Common myeloid progenitor, CD34-positive (primary cell): ENCODE measurements at regions not wholly inside any gene's neighbourhood (a gene's known extent, or its start where the extent isn't known, plus 50 kb on each side); places are given as distances from the start of the nearest gene placed in this dataset.
"Not testable (repeated sequence)": the region's sequence is repeated elsewhere in the genome, so short reads cannot be mapped to it uniquely, and the experiment has no call there.

Experiments
- CTCF ChIA-PET: fragments of 350-600 bp; sonication (Branson Sonifier 250); formaldehyde crosslinking; loops from one replicate; lab custom pipeline; 2021; ENCODE audit warnings: antibody characterized with exemption; lab: Charles Lee
- POLR2A ChIA-PET: fragments of 350-600 bp; sonication (Branson Sonifier 250); formaldehyde crosslinking; loops from one replicate; lab custom pipeline; 2021; ENCODE audit warnings: antibody characterized with exemption; lab: Charles Lee
- DNase-seq, 3 donors: peaks; one replicate each; pipeline versions ENCODE4 v3.0.0 to v3.0.0-alpha.2; 2013
- H3K27ac ChIP-seq, 2 experiments: 1 replicate in 1 of 2; 2 replicates in 1 of 2; pipeline ENCODE4 v1.7.0; 2013; ENCODE audit warnings: inconsistent platforms in 2 of 2, low read length in 2 of 2, mild to moderate bottlenecking in 2 of 2, low read depth in 1 of 2, moderate library complexity in 1 of 2; ENCODE audit not compliant: severe bottlenecking in 2 of 2, insufficient read depth in 1 of 2, poor library complexity in 1 of 2
- H3K27me3 ChIP-seq, 5 experiments: replicated peaks in 2 of 5; 1 replicate in 3 of 5; 2 replicates in 2 of 5; pipeline versions ENCODE4 v1.6.1 to v1.7.0; 2013; ENCODE audit warnings: low read length in 4 of 5, mild to moderate bottlenecking in 2 of 5, moderate library complexity in 2 of 5, inconsistent platforms in 1 of 5; ENCODE audit not compliant: insufficient read depth in 5 of 5, control insufficient read depth in 4 of 5
- H3K36me3 ChIP-seq, 4 experiments: 1 replicate in 2 of 4; 2 replicates in 2 of 4; pipeline versions ENCODE4 v1.6.1 to v1.7.0; 2013; ENCODE audit warnings: low read length in 3 of 4, control low read depth in 1 of 4, mild to moderate bottlenecking in 1 of 4; ENCODE audit not compliant: control insufficient read depth in 4 of 4, insufficient read depth in 4 of 4
- H3K4me1 ChIP-seq, 4 experiments: 1 replicate in 3 of 4; 2 replicates in 1 of 4; pipeline versions ENCODE4 v1.6.1 to v1.7.1; 2013; ENCODE audit warnings: low read length in 3 of 4, mild to moderate bottlenecking in 3 of 4, control low read depth in 1 of 4, inconsistent platforms in 1 of 4, moderate library complexity in 1 of 4; ENCODE audit not compliant: control insufficient read depth in 4 of 4, insufficient read depth in 4 of 4; ENCODE audit errors: control extremely low read depth in 1 of 4
- H3K4me3 ChIP-seq, 7 experiments: 1 replicate in 4 of 7; 2 replicates in 3 of 7; pipeline versions ENCODE4 v1.5.1 to v1.7.0; 2013; ENCODE audit warnings: mild to moderate bottlenecking in 7 of 7, low read length in 6 of 7, moderate library complexity in 6 of 7, inconsistent platforms in 2 of 7, low read depth in 2 of 7, control low read depth in 1 of 7; ENCODE audit not compliant: insufficient read depth in 4 of 7, control insufficient read depth in 1 of 7; ENCODE audit errors: extremely low read depth in 1 of 7
- H3K9me3 ChIP-seq, 5 experiments: 1 replicate in 4 of 5; 2 replicates in 1 of 5; pipeline versions ENCODE4 v1.6.1 to v1.7.1; 2013; ENCODE audit warnings: low read length in 4 of 5, mild to moderate bottlenecking in 2 of 5, inconsistent platforms in 1 of 5, low read depth in 1 of 5, moderate library complexity in 1 of 5; ENCODE audit not compliant: control insufficient read depth in 4 of 5, insufficient read depth in 2 of 5; ENCODE audit errors: control extremely low read depth in 1 of 5
- WGBS: methylation state at CpG from one replicate; pipeline ENCODE4 v1.1.5; 2013; ENCODE audit not compliant: insufficient coverage; 5-methylcytosine and 5-hydroxymethylcytosine counted together

GRCh38 chr13:109272595-109273325, 513.6 kb downstream of the IRS2 start:
- Histone ChIP-seq H3K4me1 (no peaks in the 10 kb centered on the region), H3K9me3 (no peaks in the 10 kb centered on the region), H3K27ac (no peak overlapping the region), H3K4me3 (no peak overlapping the region), H3K27me3 (no peaks in the 10 kb centered on the region), H3K36me3 (no peaks in the 10 kb centered on the region)
- ChIA-PET CTCF (no interaction called here), POLR2A (interaction anchor here (0.6 kb wide), 1 partner anchor 823 kb away, joined by 3 read pairs; no protein-coding TSS in a partner anchor)
- 85% methylated on average over 2 of the region's 6 CpGs for WGBS
- DNase-seq: no peak

DNA sequence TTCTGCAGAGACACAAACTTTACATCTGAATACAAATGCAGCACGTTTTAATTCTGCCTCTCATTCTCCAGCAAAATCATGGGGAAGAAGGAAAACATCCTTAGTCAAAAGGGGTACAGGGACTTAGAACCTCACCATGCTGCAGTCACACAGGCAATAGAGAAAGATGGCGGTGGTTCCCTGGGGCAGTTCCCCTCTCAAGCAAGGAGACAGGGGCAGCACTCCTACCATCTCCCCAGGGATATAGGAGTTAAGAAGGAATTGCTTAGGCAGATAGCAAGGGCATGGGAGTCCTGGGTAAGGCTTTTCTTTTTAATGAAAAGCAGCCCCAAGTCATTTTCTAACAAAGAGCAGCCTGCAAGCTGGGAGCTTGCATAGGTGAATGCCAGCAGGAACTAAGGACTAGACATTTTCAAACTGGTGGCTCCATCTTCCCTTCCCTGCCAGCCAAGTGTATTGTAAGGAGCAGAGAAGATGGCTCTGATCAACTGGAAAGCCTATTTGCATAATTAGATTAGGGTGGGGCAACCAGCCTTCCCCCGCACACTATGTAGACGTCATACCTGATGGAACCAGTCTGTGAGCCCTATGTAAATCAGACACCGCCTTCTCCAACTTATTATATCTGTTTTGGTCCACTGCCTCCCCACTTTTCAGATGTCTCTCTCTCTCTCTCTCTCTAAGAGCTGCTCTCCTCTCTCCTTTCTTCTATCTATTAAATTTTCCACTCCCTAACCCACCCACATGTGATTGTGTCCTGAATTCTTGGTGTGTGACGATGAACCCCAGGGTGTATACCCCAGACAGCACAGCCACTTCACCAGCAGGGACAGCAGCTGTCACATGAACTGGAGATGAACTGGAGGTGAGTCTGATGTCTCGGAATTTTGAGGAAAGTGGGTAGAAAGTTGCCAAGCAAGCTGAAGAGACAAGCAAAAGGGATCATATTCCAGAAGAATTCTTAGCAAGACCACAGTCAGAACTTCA, 514.5 kb downstream of the IRS2 start:
- H3K4me1 ChIP-seq: no peaks in the 10 kb centered on the region
- POLR2A ChIA-PET: no interaction called here
- no peak overlapping the region for H3K27ac ChIP-seq
- no peak for DNase-seq
- no peaks in the 10 kb centered on the region for H3K36me3 ChIP-seq
- CTCF ChIA-PET: no interaction called here
- no peaks in the 10 kb centered on the region for H3K9me3 ChIP-seq
- no peaks in the 10 kb centered on the region for H3K27me3 ChIP-seq
- H3K4me3 ChIP-seq: no peak overlapping the region
- 88% methylated on average over 6 of the region's 7 CpGs for WGBS

- 64% methylated on average over 6 of the region's 9 CpGs for WGBS
- POLR2A ChIA-PET: no interaction called here
Measured at GRCh38 chr13:109271061-109271460, 515.3 kb downstream of the IRS2 start.

DNA sequence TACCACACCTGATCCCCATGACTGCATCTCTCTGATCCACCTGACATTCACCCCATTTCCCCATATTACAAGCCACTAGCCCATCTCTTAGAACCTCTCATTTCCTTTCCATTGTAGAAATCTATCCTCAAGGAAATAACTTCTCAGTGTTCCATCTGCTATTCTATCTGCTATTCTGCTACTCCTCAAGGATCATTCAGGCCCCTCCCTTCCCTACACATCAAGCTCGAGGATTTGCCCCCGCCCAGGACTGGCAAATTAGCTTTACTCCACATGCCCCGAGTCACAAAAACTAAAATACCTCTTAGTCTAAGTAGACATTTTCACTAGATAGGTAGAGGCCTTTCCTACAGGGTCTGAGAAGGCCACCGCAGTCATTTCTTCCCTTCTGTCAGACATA, 517.0 kb downstream of the IRS2 start:
- POLR2A ChIA-PET, CTCF ChIA-PET, H3K27me3 ChIP-seq, H3K36me3 ChIP-seq, H3K9me3 ChIP-seq, DNase-seq, H3K4me3 ChIP-seq, H3K4me1 ChIP-seq, H3K27ac ChIP-seq: not testable (repeated sequence)
- 90% methylated on average over 2 of the region's 4 CpGs for WGBS

More at GRCh38 chr13:109271061-109271460, 515.3 kb downstream of the IRS2 start:
- Histone ChIP-seq H3K4me1 (no peaks in the 10 kb centered on the region), H3K27ac (no peak overlapping the region), H3K9me3 (no peaks in the 10 kb centered on the region), H3K4me3 (no peak overlapping the region), H3K27me3 (no peaks in the 10 kb centered on the region), H3K36me3 (no peaks in the 10 kb centered on the region)
- CTCF ChIA-PET: no interaction called here
- no peak for DNase-seq

- H3K36me3 ChIP-seq, H3K9me3 ChIP-seq, CTCF ChIA-PET, DNase-seq, H3K27me3 ChIP-seq, POLR2A ChIA-PET, H3K4me1 ChIP-seq, H3K27ac ChIP-seq, H3K4me3 ChIP-seq: not testable (repeated sequence)
- WGBS: 100% methylated on average over 1 of the region's 3 CpGs
Measured at GRCh38 chr13:109268492-109268891, 517.9 kb downstream of the IRS2 start.

GRCh38 chr13:109267400-109267799, 519.0 kb downstream of the IRS2 start:
- CTCF ChIA-PET, H3K4me1 ChIP-seq, H3K9me3 ChIP-seq, DNase-seq, H3K4me3 ChIP-seq, H3K27ac ChIP-seq, POLR2A ChIA-PET, H3K36me3 ChIP-seq, H3K27me3 ChIP-seq: not testable (repeated sequence)
- WGBS: 89% methylated on average over 3 of the region's 4 CpGs

GRCh38 chr13:109265438-109265742, 521.0 kb downstream of the IRS2 start:
- H3K4me3 ChIP-seq, DNase-seq, H3K27me3 ChIP-seq, H3K4me1 ChIP-seq, CTCF ChIA-PET, H3K9me3 ChIP-seq, POLR2A ChIA-PET, H3K27ac ChIP-seq, H3K36me3 ChIP-seq: not testable (repeated sequence)
- WGBS: 66% methylated on average over 6 of the region's 8 CpGs
